Endothelial cell of umbilical vein (primary cell): ENCODE measurements at regions not wholly inside any gene's neighbourhood (a gene's known extent, or its start where the extent isn't known, plus 50 kb on each side); places are given as distances from the start of the nearest gene placed in this dataset.

Source experiments
- CTCF ChIP-seq, 2 donors: IDR thresholded peaks; 1 replicate in 1 of 2; 2 replicates in 1 of 2; pipeline ENCODE4 v1.5.1; 2011; ENCODE audit warnings: low read length in 2 of 2, mild to moderate bottlenecking in 2 of 2, moderate library complexity in 2 of 2, control low read depth in 1 of 2, inconsistent platforms in 1 of 2, low read depth in 1 of 2; ENCODE audit not compliant: insufficient read depth in 1 of 2; ENCODE audit errors: extremely low read depth in 1 of 2
- FOS ChIP-seq: IDR thresholded peaks from 2 replicates; pipeline ENCODE4 v1.6.1; 2011; ENCODE audit warnings: mild to moderate bottlenecking, low read length, moderate library complexity, borderline replicate concordance; ENCODE audit not compliant: insufficient read depth
- MYC ChIP-seq: IDR thresholded peaks from one replicate; pipeline ENCODE4 v1.6.1; 2011; ENCODE audit warnings: mild to moderate bottlenecking, low read depth, low read length
- POLR2A ChIP-seq: IDR thresholded peaks from 2 replicates; pipeline ENCODE4 v1.6.1; 2012; ENCODE audit warnings: low read depth, mild to moderate bottlenecking, control low read depth, low read length

GRCh38 chr9:3137347-3137695 is 293.4 kb upstream of the PUM3 start:
- TF ChIP-seq CTCF (IDR thresholded peaks at IDR 0.05; ENCODE audit: extremely low read depth in 1 of 2, insufficient read depth in 1 of 2, low read depth in 1 of 2, low read length in 2 of 2) = no peak
- no peak for TF ChIP-seq POLR2A
- TF ChIP-seq MYC = no peak
- TF ChIP-seq FOS = no peak
